ENCODE measurements at regions not wholly inside any gene's neighbourhood (a gene's known extent, or its start where the extent isn't known, plus 50 kb on each side); places are given as distances from the start of the nearest gene placed in this dataset.
"Not testable (repeated sequence)": the region's sequence is repeated elsewhere in the genome, so short reads cannot be mapped to it uniquely, and the experiment has no call there.

- no peaks in the 10 kb centered on the region for H3F3A ChIP-seq (ENCODE audit: control insufficient read depth, insufficient read depth)
- H3K4me2 ChIP-seq (ENCODE audit: low read length), result no peak overlapping the region
- H3K4me3 ChIP-seq (ENCODE audit: low read length), result no peak overlapping the region
- no peaks in the 10 kb centered on the region for H4K20me1 ChIP-seq (ENCODE audit: control insufficient read depth, insufficient read depth, low read depth, low read length)
- H3K27ac ChIP-seq (ENCODE audit: low read depth, low read length), result no peak overlapping the region
- no peaks in the 10 kb centered on the region for H3K79me2 ChIP-seq (ENCODE audit: control insufficient read depth, low read length)
- no peaks in the 10 kb centered on the region; the same call in 1 of the 2 replicates for H3K9me3 ChIP-seq (ENCODE audit: control insufficient read depth, insufficient read depth, low read length)
- H3K27me3 ChIP-seq (ENCODE audit: control insufficient read depth, low read length), result no peaks in the 10 kb centered on the region
- H3K4me1 ChIP-seq (ENCODE audit: control insufficient read depth, low read length), result peaks cover 5% of the 10 kb centered on the region; the same call in 1 of the 2 replicates
- H3K9me2 ChIP-seq (replicated peaks; ENCODE audit: control insufficient read depth, low read length), result no peaks in the 10 kb centered on the region
- H3K36me3 ChIP-seq (ENCODE audit: control insufficient read depth, low read length), result no peaks in the 10 kb centered on the region
- TF ChIP-seq CTCF (IDR thresholded peaks at IDR 0.05; ENCODE audit: low read depth, low read length, poor library complexity, severe bottlenecking) (no peak), EZH2phosphoT487 (IDR thresholded peaks at IDR 0.05; ENCODE audit: borderline replicate concordance, low read length) (no peak)
These were observed 60.2 kb upstream of the ATP2B1 start for GRCh38 chr12:89768586-89769482.

- no peaks in the 10 kb centered on the region for H3K36me3 ChIP-seq (ENCODE audit: control insufficient read depth, low read length)
- H4K20me1 ChIP-seq (ENCODE audit: control insufficient read depth, insufficient read depth, low read depth, low read length), result no peaks in the 10 kb centered on the region
- H3K27ac ChIP-seq (ENCODE audit: low read depth, low read length), result no peak overlapping the region
- H3K4me1 ChIP-seq (ENCODE audit: control insufficient read depth, low read length), result peaks cover 5% of the 10 kb centered on the region; the same call in 1 of the 2 replicates
- no peaks in the 10 kb centered on the region for H3F3A ChIP-seq (ENCODE audit: control insufficient read depth, insufficient read depth)
- no peaks in the 10 kb centered on the region for H3K27me3 ChIP-seq (ENCODE audit: control insufficient read depth, low read length)
- H3K9me2 ChIP-seq (replicated peaks; ENCODE audit: control insufficient read depth, low read length), result no peaks in the 10 kb centered on the region
- H3K9me3 ChIP-seq (ENCODE audit: control insufficient read depth, insufficient read depth, low read length), result no peaks in the 10 kb centered on the region; the same call in 1 of the 2 replicates
- no peak overlapping the region for H3K4me3 ChIP-seq (ENCODE audit: low read length)
- no peaks in the 10 kb centered on the region for H3K79me2 ChIP-seq (ENCODE audit: control insufficient read depth, low read length)
- no peak overlapping the region for H3K4me2 ChIP-seq (ENCODE audit: low read length)
- TF ChIP-seq EZH2phosphoT487 (IDR thresholded peaks at IDR 0.05; ENCODE audit: borderline replicate concordance, low read length) (no peak), CTCF (IDR thresholded peaks at IDR 0.05; ENCODE audit: low read depth, low read length, poor library complexity, severe bottlenecking) (no peak)
These were observed 57.6 kb upstream of the ATP2B1 start for GRCh38 chr12:89765959-89766824.

GRCh38 chr12:89764164-89764563 lies 55.5 kb upstream of the ATP2B1 start:
- not testable (repeated sequence) for H4K20me1 ChIP-seq (ENCODE audit: control insufficient read depth, insufficient read depth, low read depth, low read length)
- H3K4me1 ChIP-seq (ENCODE audit: control insufficient read depth, low read length), result peaks cover 11% of the 10 kb centered on the region

More at GRCh38 chr12:89764164-89764563, 55.5 kb upstream of the ATP2B1 start:
- H3K4me2 ChIP-seq (ENCODE audit: low read length); H3K9me2 ChIP-seq (replicated peaks; ENCODE audit: control insufficient read depth, low read length); H3K36me3 ChIP-seq (ENCODE audit: control insufficient read depth, low read length); H3K27me3 ChIP-seq (ENCODE audit: control insufficient read depth, low read length); H3K4me3 ChIP-seq (ENCODE audit: low read length); H3K9me3 ChIP-seq (ENCODE audit: control insufficient read depth, insufficient read depth, low read length); H3K27ac ChIP-seq (ENCODE audit: low read depth, low read length); H3K79me2 ChIP-seq (ENCODE audit: control insufficient read depth, low read length); H3F3A ChIP-seq (ENCODE audit: control insufficient read depth, insufficient read depth): not testable (repeated sequence)
